ENCODE measurements at regions not wholly inside any gene's neighbourhood (a gene's known extent, or its start where the extent isn't known, plus 50 kb on each side); places are given as distances from the start of the nearest gene placed in this dataset.

GRCh38 chr3:106703524-106703923 is 673.7 kb upstream of the CCDC54 start:
- Histone ChIP-seq H3K4me3 (no peak overlapping the region), H3K36me3 (ENCODE audit: insufficient read depth in 1 of 2, low read depth in 1 of 2) (no peaks in the 10 kb centered on the region), H3K27me3 (ENCODE audit: insufficient read depth in 3 of 3, low read length in 2 of 3) (no peaks in the 10 kb centered on the region), H3K27ac (no peak overlapping the region), H3K9me3 (no peaks in the 10 kb centered on the region), H3K4me1 (no peaks in the 10 kb centered on the region)
- TF ChIP-seq, protein P1, sequence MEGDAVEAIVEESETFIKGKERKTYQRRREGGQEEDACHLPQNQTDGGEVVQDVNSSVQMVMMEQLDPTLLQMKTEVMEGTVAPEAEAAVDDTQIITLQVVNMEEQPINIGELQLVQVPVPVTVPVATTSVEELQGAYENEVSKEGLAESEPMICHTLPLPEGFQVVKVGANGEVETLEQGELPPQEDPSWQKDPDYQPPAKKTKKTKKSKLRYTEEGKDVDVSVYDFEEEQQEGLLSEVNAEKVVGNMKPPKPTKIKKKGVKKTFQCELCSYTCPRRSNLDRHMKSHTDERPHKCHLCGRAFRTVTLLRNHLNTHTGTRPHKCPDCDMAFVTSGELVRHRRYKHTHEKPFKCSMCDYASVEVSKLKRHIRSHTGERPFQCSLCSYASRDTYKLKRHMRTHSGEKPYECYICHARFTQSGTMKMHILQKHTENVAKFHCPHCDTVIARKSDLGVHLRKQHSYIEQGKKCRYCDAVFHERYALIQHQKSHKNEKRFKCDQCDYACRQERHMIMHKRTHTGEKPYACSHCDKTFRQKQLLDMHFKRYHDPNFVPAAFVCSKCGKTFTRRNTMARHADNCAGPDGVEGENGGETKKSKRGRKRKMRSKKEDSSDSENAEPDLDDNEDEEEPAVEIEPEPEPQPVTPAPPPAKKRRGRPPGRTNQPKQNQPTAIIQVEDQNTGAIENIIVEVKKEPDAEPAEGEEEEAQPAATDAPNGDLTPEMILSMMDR (IDR thresholded peaks at IDR 0.05), result no peak
- intact Hi-C loops (cut with DNase I), result no loop called here
- WGBS, 3 donors, result 98 to 100% (median 99%) methylated on average over 2 of the region's 2 CpGs
- ATAC-seq, result no peak
- no peak for DNase-seq

- Histone ChIP-seq H3K36me3 (ENCODE audit: insufficient read depth in 1 of 2, low read depth in 1 of 2) (no peaks in the 10 kb centered on the region), H3K27ac (no peak overlapping the region), H3K9me3 (no peaks in the 10 kb centered on the region), H3K27me3 (ENCODE audit: insufficient read depth in 3 of 3, low read length in 2 of 3) (no peaks in the 10 kb centered on the region), H3K4me1 (no peaks in the 10 kb centered on the region), H3K4me3 (no peak overlapping the region)
- DNase-seq (no peak), ATAC-seq (no peak)
- TF ChIP-seq, protein P1 (IDR thresholded peaks at IDR 0.05), result no peak
- WGBS, 3 donors, result 66 to 98% (median 96%) methylated on average over 1 of the region's 1 CpG
- intact Hi-C loops (cut with DNase I), result no loop called here
These were observed 669.9 kb upstream of the CCDC54 start for GRCh38 chr3:106707347-106707746.

DNA sequence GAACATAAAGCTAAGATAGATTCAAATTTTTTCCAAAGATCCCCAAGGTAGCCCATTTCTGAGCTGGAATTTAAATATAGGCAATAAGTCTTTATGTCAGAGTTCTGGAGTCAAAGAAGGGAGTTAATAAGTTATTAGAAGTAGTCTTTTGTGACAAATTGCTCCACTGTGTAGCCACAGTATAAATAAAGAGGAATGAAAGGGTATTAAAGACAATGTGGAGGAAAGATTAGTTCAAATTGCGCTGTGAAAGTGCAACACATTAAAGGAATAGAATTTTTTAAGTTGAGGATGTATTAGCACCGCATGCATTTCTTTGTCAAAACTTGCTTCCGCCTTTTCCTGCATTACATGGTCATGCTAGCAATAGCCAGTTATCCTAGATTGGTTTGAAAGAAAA is 666.6 kb upstream of the CCDC54 start:
- Histone ChIP-seq H3K36me3 (ENCODE audit: insufficient read depth in 1 of 2, low read depth in 1 of 2) (no peaks in the 10 kb centered on the region), H3K4me3 (no peak overlapping the region), H3K9me3 (no peaks in the 10 kb centered on the region), H3K4me1 (no peaks in the 10 kb centered on the region), H3K27me3 (ENCODE audit: insufficient read depth in 3 of 3, low read length in 2 of 3) (no peaks in the 10 kb centered on the region), H3K27ac (no peak overlapping the region)
- TF ChIP-seq, protein P1 (IDR thresholded peaks at IDR 0.05), result no peak
- WGBS, 3 donors, result 91 to 96% (median 93%) methylated on average over 3 of the region's 3 CpGs
- DNase-seq (no peak), ATAC-seq (no peak)
- intact Hi-C loops (cut with DNase I), result no loop called here

- intact Hi-C loops (cut with DNase I), result no loop called here
- Histone ChIP-seq H3K27ac (no peak overlapping the region), H3K36me3 (ENCODE audit: insufficient read depth in 1 of 2, low read depth in 1 of 2) (no peaks in the 10 kb centered on the region), H3K4me1 (no peaks in the 10 kb centered on the region), H3K4me3 (no peak overlapping the region), H3K9me3 (no peaks in the 10 kb centered on the region), H3K27me3 (ENCODE audit: insufficient read depth in 3 of 3, low read length in 2 of 3) (no peaks in the 10 kb centered on the region)
- TF ChIP-seq, protein P1 (IDR thresholded peaks at IDR 0.05), result no peak
- ATAC-seq, result no peak
- WGBS, 3 donors, result 11 to 12% (median 12%) methylated on average over 1 of the region's 1 CpG
- no peak for DNase-seq
These were observed 665.6 kb upstream of the CCDC54 start for GRCh38 chr3:106711650-106712049.

- Histone ChIP-seq H3K36me3 (ENCODE audit: insufficient read depth in 1 of 2, low read depth in 1 of 2) (no peaks in the 10 kb centered on the region), H3K27me3 (ENCODE audit: insufficient read depth in 3 of 3, low read length in 2 of 3) (no peaks in the 10 kb centered on the region), H3K4me3 (no peak overlapping the region), H3K27ac (no peak overlapping the region), H3K9me3 (no peaks in the 10 kb centered on the region), H3K4me1 (no peaks in the 10 kb centered on the region)
- intact Hi-C loops (cut with DNase I), result no loop called here
- DNase-seq, result no peak
- no peak for ATAC-seq
- TF ChIP-seq, protein P1 (IDR thresholded peaks at IDR 0.05), result no peak
These were observed 662.8 kb upstream of the CCDC54 start for GRCh38 chr3:106714400-106714799.
